Spleen (tissue), 11 donors: ENCODE measurements at regions not wholly inside any gene's neighbourhood (a gene's known extent, or its start where the extent isn't known, plus 50 kb on each side); places are given as distances from the start of the nearest gene placed in this dataset.

Experiments
- DNase-seq: peaks from one replicate; pipeline ENCODE4 v3.0.0-alpha.2; 2020
- H3K27ac ChIP-seq, 8 donors: fragments of 200-600 bp; sonication (generic) in 7 of 8; 1 replicate in 4 of 8; 2 replicates in 4 of 8; pipeline versions ENCODE4 v1.5.0 to v1.8.0; 2016 to 2021; ENCODE audit warnings: inconsistent platforms in 4 of 8, mild to moderate bottlenecking in 4 of 8, moderate library complexity in 1 of 8
- H3K27me3 ChIP-seq, 7 donors: fragments of 200-600 bp; sonication (generic) in 6 of 7; replicated peaks in 1 of 7; 1 replicate in 4 of 7; 2 replicates in 3 of 7; pipeline versions ENCODE4 v1.5.0 to v1.8.0; 2016 to 2021; ENCODE audit warnings: inconsistent platforms in 3 of 7, mild to moderate bottlenecking in 1 of 7
- H3K36me3 ChIP-seq, 6 donors: fragments of 200-600 bp; sonication (generic) in 5 of 6; 1 replicate in 4 of 6; 2 replicates in 2 of 6; pipeline versions ENCODE4 v1.5.0 to v1.8.0; 2016 to 2021; ENCODE audit warnings: inconsistent platforms in 2 of 6
- H3K4me1 ChIP-seq, 6 donors: fragments of 200-600 bp; sonication (generic) in 5 of 6; 1 replicate in 3 of 6; 2 replicates in 3 of 6; pipeline versions ENCODE4 v1.5.0 to v1.8.0; 2016 to 2021; ENCODE audit warnings: inconsistent platforms in 3 of 6
- H3K4me3 ChIP-seq, 8 donors: fragments of 200-600 bp; sonication (generic) in 7 of 8; 1 replicate in 4 of 8; 2 replicates in 4 of 8; pipeline versions ENCODE4 v1.5.0 to v1.8.0; 2016 to 2021; ENCODE audit warnings: inconsistent platforms in 4 of 8, mild to moderate bottlenecking in 4 of 8, moderate library complexity in 2 of 8
- H3K9me3 ChIP-seq, 8 donors: fragments of 200-600 bp; sonication (generic) in 7 of 8; 1 replicate in 4 of 8; 2 replicates in 4 of 8; pipeline versions ENCODE4 v1.5.0 to v1.8.0; 2016 to 2021; ENCODE audit warnings: inconsistent platforms in 4 of 8
- CTCF ChIP-seq, 11 experiments: fragments of 200-600 bp in 7 of 11; fragments of 450-650 bp in 4 of 11; sonication (generic) in 4 of 11; IDR thresholded peaks in 8 of 11; conservative IDR thresholded peaks in 3 of 11; 1 replicate in 7 of 11; 2 replicates in 4 of 11; pipeline versions ENCODE4 v1.4.0 to v1.8.0; 2016 to 2021; ENCODE audit warnings: antibody characterized with exemption in 11 of 11, inconsistent platforms in 4 of 11, mild to moderate bottlenecking in 1 of 11
- POLR2A ChIP-seq, 3 donors: fragments of 450-650 bp; IDR thresholded peaks; one replicate each; pipeline ENCODE4 v1.5.1; 2017; ENCODE audit warnings: antibody characterized with exemption in 3 of 3, mild to moderate bottlenecking in 1 of 3
- POLR2AphosphoS5 ChIP-seq, 3 donors: sonication (generic); formaldehyde crosslinking; IDR thresholded peaks; one replicate each; pipeline ENCODE4 v1.5.1; 2017; ENCODE audit warnings: antibody characterized with exemption in 3 of 3
- WGBS, 5 donors: extraction: QIAGEN DNeasy Blood & Tissue Kit in 3 of 5; methylation state at CpG; one replicate each; pipeline versions ENCODE4 v1.1.5 to v1.1.7; 2013 to 2018; 5-methylcytosine and 5-hydroxymethylcytosine counted together
- intact Hi-C: fragments of 100-400 bp; cut with DNase I; formaldehyde crosslinking; loops from one replicate; pipeline ENCODE4 v1.15.0; 2023; ENCODE audit warnings: low total_unique reads
- donor health status: healthy with polysubstance abuse.
- donor health status: DM: no; HTN: no; CAD: no; lungs with moderate emphysema.
- donor health status: DM: no; HTN: no; CAD: no.
- donor health status: Bipolar disorder and iron deficiency.
- donor health status: healthy.
- donor health status: DM: no; HTN: no; CAD: no.
- donor health status: DM: yes; HTN: yes; CAD: no.

DNA sequence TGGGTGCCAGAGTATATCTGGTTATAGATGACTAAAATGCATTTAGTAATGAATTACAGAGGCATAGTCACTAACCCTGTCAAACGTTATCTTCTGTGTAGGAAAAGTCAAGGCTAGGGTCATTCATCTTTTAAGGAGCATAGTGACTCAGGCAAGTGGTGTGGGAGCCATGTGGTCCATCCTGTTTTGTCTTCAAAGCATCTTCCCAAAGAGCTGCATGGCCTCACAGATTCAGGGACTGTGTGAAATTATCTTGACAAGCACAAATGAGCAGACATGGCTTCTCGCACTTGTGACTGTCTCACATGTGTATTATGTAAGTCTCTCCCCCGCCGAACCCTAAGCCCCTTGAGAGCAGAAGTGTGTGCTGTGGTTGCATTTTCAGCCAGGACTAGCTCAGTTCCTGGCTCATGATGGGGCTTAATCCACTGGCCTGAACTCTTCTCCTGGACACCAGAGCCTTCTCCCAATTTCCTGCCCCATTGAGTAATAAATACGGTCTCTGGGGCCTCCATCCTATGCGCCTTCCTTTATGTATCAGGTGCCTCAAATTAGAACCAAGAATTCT lies 769.1 kb downstream of the QKI start:
- no peak overlapping the region for H3K4me3 ChIP-seq
- no peak overlapping the region for H3K27ac ChIP-seq
- 83 to 89% (median 88%) methylated on average over 6 of the region's 6 CpGs for WGBS, 5 donors
- no peak for TF ChIP-seq POLR2AphosphoS5 (IDR thresholded peaks at IDR 0.05)
- no peak for TF ChIP-seq CTCF (IDR thresholded peaks at IDR 0.05 in 8 of 11, conservative IDR thresholded peaks at IDR 0.05 in 3 of 11)
- no peak for TF ChIP-seq POLR2A (IDR thresholded peaks at IDR 0.05)
- H3K4me1 ChIP-seq = no peaks in the 10 kb centered on the region
- no peak for DNase-seq
- no peaks in the 10 kb centered on the region for H3K36me3 ChIP-seq
- intact Hi-C loops = no loop called here
- H3K27me3 ChIP-seq = no peaks in the 10 kb centered on the region
- H3K9me3 ChIP-seq = no peaks in the 10 kb centered on the region

- 16 to 60% (median 34%) methylated on average over 1 to 2 of the region's 2 CpGs for WGBS, 5 donors
- Histone ChIP-seq H3K36me3 (no peaks in the 10 kb centered on the region), H3K27me3 (no peaks in the 10 kb centered on the region), H3K27ac (no peak overlapping the region), H3K9me3 (no peaks in the 10 kb centered on the region), H3K4me3 (no peak overlapping the region), H3K4me1 (no peaks in the 10 kb centered on the region)
- intact Hi-C loops = no loop called here
- no peak for TF ChIP-seq POLR2A (IDR thresholded peaks at IDR 0.05)
- no peak for TF ChIP-seq CTCF (IDR thresholded peaks at IDR 0.05 in 8 of 11, conservative IDR thresholded peaks at IDR 0.05 in 3 of 11)
- TF ChIP-seq POLR2AphosphoS5 (IDR thresholded peaks at IDR 0.05) = no peak
- DNase-seq = no peak
These were observed 764.3 kb downstream of the QKI start for GRCh38 chr6:164178679-164179332.

- intact Hi-C loops = no loop called here
- no peaks in the 10 kb centered on the region for H3K36me3 ChIP-seq
- no peak for TF ChIP-seq POLR2A (IDR thresholded peaks at IDR 0.05)
- no peak for TF ChIP-seq POLR2AphosphoS5 (IDR thresholded peaks at IDR 0.05)
- no peak for TF ChIP-seq CTCF (IDR thresholded peaks at IDR 0.05 in 8 of 11, conservative IDR thresholded peaks at IDR 0.05 in 3 of 11)
- H3K9me3 ChIP-seq = peaks cover 0 to 6% (median 0%) of the 10 kb centered on the region in 8 donors
- H3K4me3 ChIP-seq = no peak overlapping the region
- DNase-seq = no peak
- no peaks in the 10 kb centered on the region for H3K4me1 ChIP-seq
- WGBS, 5 donors = 50 to 75% (median 65%) methylated on average over 7 of the region's 7 CpGs
- H3K27ac ChIP-seq = peak overlapping the region in 5 of 8 donors; percentile 18 to 44 (median 36)
- H3K27me3 ChIP-seq = no peaks in the 10 kb centered on the region
These were observed 754.8 kb downstream of the QKI start for GRCh38 chr6:164169355-164169754.

- intact Hi-C loops = no loop called here
- no peak for DNase-seq
- no peaks in the 10 kb centered on the region for H3K4me1 ChIP-seq
- 52 to 58% (median 56%) methylated on average over 6 of the region's 6 CpGs for WGBS, 5 donors
- no peaks in the 10 kb centered on the region for H3K36me3 ChIP-seq
- peak overlapping the region in 5 of 8 donors; percentile 18 to 44 (median 36) for H3K27ac ChIP-seq
- peaks cover 0 to 4% (median 0%) of the 10 kb centered on the region in 8 donors for H3K9me3 ChIP-seq
- H3K27me3 ChIP-seq = no peaks in the 10 kb centered on the region
- no peak overlapping the region for H3K4me3 ChIP-seq
- no peak for TF ChIP-seq CTCF (IDR thresholded peaks at IDR 0.05 in 8 of 11, conservative IDR thresholded peaks at IDR 0.05 in 3 of 11)
- no peak for TF ChIP-seq POLR2AphosphoS5 (IDR thresholded peaks at IDR 0.05)
- TF ChIP-seq POLR2A (IDR thresholded peaks at IDR 0.05) = no peak
These were observed 754.1 kb downstream of the QKI start for GRCh38 chr6:164168595-164168994.
